ENCODE measurements at regions not wholly inside any gene's neighbourhood (a gene's known extent, or its start where the extent isn't known, plus 50 kb on each side); places are given as distances from the start of the nearest gene placed in this dataset.
"Not testable (repeated sequence)": the region's sequence is repeated elsewhere in the genome, so short reads cannot be mapped to it uniquely, and the experiment has no call there.

- TF ChIP-seq SP1, NFRKB (IDR thresholded peaks at IDR 0.05): not testable (repeated sequence)
Measured at GRCh38 chr19:37312531-37313334, 58.2 kb upstream of the ZNF527 start.
